Dedifferentiated amniotic fluid mesenchymal stem cell (primary cell): ENCODE measurements at regions not wholly inside any gene's neighbourhood (a gene's known extent, or its start where the extent isn't known, plus 50 kb on each side); places are given as distances from the start of the nearest gene placed in this dataset.

ENCODE experiments used
- DNase-seq: peaks from one replicate; pipeline ENCODE4 v3.0.0-alpha.2; 2016; ENCODE audit errors: extremely low spot score

GRCh38 chr2:41847744-41848441 lies 199.9 kb upstream of the PKDCC start:
- no peak for DNase-seq

- DNase-seq = no peak
Observed at GRCh38 chr2:41851554-41851953, 196.3 kb upstream of the PKDCC start.

GRCh38 chr2:41853427-41854191 lies 194.2 kb upstream of the PKDCC start:
- DNase-seq = peak; percentile 69

GRCh38 chr2:41854227-41854626 lies 193.6 kb upstream of the PKDCC start:
- DNase-seq = no peak

GRCh38 chr2:41856946-41857345 lies 190.9 kb upstream of the PKDCC start:
- no peak for DNase-seq

- DNase-seq = peak; percentile 26
Observed at GRCh38 chr2:41859615-41860514, 188.0 kb upstream of the PKDCC start.

GRCh38 chr2:41863062-41863461 lies 184.8 kb upstream of the PKDCC start:
- no peak for DNase-seq

- DNase-seq = no peak
Observed at GRCh38 chr2:41865263-41865662, 182.6 kb upstream of the PKDCC start.

- DNase-seq = no peak
Observed at GRCh38 chr2:41867553-41867952, 180.3 kb upstream of the PKDCC start.

GRCh38 chr2:41869542-41870264 lies 178.1 kb upstream of the PKDCC start:
- peak; percentile 36 for DNase-seq

- DNase-seq = no peak
Observed at GRCh38 chr2:41870265-41870585, 177.6 kb upstream of the PKDCC start.

GRCh38 chr2:41871080-41871479 lies 176.7 kb upstream of the PKDCC start:
- DNase-seq = no peak

GRCh38 chr2:41872646-41873045 lies 175.2 kb upstream of the PKDCC start:
- DNase-seq = no peak

- DNase-seq = no peak
Observed at GRCh38 chr2:41873102-41874031, 174.5 kb upstream of the PKDCC start.

GRCh38 chr2:41877114-41877678 lies 170.6 kb upstream of the PKDCC start:
- DNase-seq = no peak

- DNase-seq = no peak
Observed at GRCh38 chr2:41878056-41878455, 169.8 kb upstream of the PKDCC start.

GRCh38 chr2:41878716-41879234 lies 169.0 kb upstream of the PKDCC start:
- no peak for DNase-seq

- DNase-seq = no peak
Observed at GRCh38 chr2:41879235-41879916, 168.4 kb upstream of the PKDCC start.

GRCh38 chr2:41880561-41881243 lies 167.1 kb upstream of the PKDCC start:
- DNase-seq = no peak
